G401 (cell line): ENCODE measurements at regions not wholly inside any gene's neighbourhood (a gene's known extent, or its start where the extent isn't known, plus 50 kb on each side); places are given as distances from the start of the nearest gene placed in this dataset.

Source experiments
- DNase-seq: peaks from one replicate; pipeline ENCODE4 v3.0.0-alpha.2; 2015; ENCODE audit warnings: low spot score
- in situ Hi-C: cut with HindIII; loops from 2 replicates; pipeline ENCODE4 v1.10.0; 2016; ENCODE audit warnings: low sequenced_read_pairs, mixed read lengths

DNA sequence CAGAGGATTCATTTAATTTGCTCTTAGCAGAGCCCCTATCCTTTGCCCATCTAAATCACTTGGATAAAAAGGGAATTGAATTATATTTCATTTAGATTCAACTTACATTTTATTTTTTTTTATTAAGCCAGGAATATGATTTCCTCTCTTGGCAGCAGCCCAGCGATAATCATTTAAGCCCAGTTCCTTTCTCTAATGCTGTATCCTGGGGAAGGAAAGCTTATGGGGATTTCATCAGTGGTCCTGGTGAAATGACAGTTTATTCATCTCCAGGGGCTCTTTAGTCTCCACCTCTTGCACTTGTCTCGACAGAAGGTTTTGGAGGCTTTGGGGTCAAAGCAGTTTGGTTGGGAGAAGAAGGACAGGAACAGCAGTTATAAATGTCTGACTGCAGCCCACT lies 50.4 kb upstream of the LRRC8D start:
- in situ Hi-C loops, result loop anchor here (25.0 kb wide), 1 partner anchor 108 kb away; no protein-coding TSS in a partner anchor
- DNase-seq, result no peak
